Prostate gland (tissue), 2 donors: ENCODE measurements at regions not wholly inside any gene's neighbourhood (a gene's known extent, or its start where the extent isn't known, plus 50 kb on each side); places are given as distances from the start of the nearest gene placed in this dataset.

ENCODE experiments used
- POLR2A ChIP-seq: fragments of 450-650 bp; IDR thresholded peaks from one replicate; pipeline ENCODE4 v1.6.1; 2016; ENCODE audit warnings: antibody characterized with exemption, mild to moderate bottlenecking
- POLR2AphosphoS5 ChIP-seq: sonication (generic); formaldehyde crosslinking; IDR thresholded peaks from one replicate; pipeline ENCODE4 v1.6.1; 2017; ENCODE audit warnings: antibody characterized with exemption
- TF ChIP-seq, protein P1 (sequence below), 4 experiments: fragments of 200-600 bp in 2 of 4; fragments of 450-650 bp in 2 of 4; sonication (generic) in 2 of 4; IDR thresholded peaks; 1 replicate in 3 of 4; 2 replicates in 1 of 4; pipeline ENCODE4 v1.5.1; 2016 to 2019; ENCODE audit warnings: antibody characterized with exemption in 4 of 4, mild to moderate bottlenecking in 2 of 4, moderate library complexity in 2 of 4

DNA sequence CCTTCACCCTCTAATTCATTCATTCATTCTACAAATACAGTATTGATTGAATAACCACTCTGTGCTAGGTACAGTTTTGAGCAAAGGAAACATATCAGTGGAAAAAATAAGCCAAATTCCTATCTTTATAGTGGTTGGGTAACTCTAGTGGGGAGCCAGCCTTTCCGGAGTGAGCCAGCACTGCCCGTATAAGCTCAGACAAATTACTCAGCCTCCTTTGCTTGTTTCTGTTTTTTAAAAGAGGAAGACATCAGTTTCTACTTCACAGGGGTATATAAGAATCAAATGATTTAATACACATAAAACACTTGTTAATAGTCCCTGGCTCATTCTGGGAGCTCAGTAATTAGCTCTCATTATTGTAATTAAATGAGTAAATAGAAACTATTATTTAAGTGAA is 238.2 kb upstream of the MAD2L1 start:
- TF ChIP-seq POLR2A (no peak), POLR2AphosphoS5 (no peak)
- TF ChIP-seq, protein P1, sequence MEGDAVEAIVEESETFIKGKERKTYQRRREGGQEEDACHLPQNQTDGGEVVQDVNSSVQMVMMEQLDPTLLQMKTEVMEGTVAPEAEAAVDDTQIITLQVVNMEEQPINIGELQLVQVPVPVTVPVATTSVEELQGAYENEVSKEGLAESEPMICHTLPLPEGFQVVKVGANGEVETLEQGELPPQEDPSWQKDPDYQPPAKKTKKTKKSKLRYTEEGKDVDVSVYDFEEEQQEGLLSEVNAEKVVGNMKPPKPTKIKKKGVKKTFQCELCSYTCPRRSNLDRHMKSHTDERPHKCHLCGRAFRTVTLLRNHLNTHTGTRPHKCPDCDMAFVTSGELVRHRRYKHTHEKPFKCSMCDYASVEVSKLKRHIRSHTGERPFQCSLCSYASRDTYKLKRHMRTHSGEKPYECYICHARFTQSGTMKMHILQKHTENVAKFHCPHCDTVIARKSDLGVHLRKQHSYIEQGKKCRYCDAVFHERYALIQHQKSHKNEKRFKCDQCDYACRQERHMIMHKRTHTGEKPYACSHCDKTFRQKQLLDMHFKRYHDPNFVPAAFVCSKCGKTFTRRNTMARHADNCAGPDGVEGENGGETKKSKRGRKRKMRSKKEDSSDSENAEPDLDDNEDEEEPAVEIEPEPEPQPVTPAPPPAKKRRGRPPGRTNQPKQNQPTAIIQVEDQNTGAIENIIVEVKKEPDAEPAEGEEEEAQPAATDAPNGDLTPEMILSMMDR (IDR thresholded peaks at IDR 0.05) = no peak
